ENCODE measurements at regions not wholly inside any gene's neighbourhood (a gene's known extent, or its start where the extent isn't known, plus 50 kb on each side); places are given as distances from the start of the nearest gene placed in this dataset.

- DNase-seq (ENCODE audit: low read depth in 2 of 2): no peak
These were observed 292.1 kb downstream of the BTG1 start for GRCh38 chr12:91853350-91854127.

- DNase-seq (ENCODE audit: low read depth in 2 of 2): no peak
These were observed 293.0 kb downstream of the BTG1 start for GRCh38 chr12:91852634-91853033.

- no peak for DNase-seq (ENCODE audit: low read depth in 2 of 2)
These were observed 293.7 kb downstream of the BTG1 start for GRCh38 chr12:91851741-91852477.

- no peak for DNase-seq (ENCODE audit: low read depth in 2 of 2)
These were observed 299.1 kb downstream of the BTG1 start for GRCh38 chr12:91846466-91847055.

- no peak for DNase-seq (ENCODE audit: low read depth in 2 of 2)
These were observed 300.3 kb downstream of the BTG1 start for GRCh38 chr12:91845365-91845764.

GRCh38 chr12:91841822-91842221 is 303.8 kb downstream of the BTG1 start:
- DNase-seq (ENCODE audit: low read depth in 2 of 2): no peak

- DNase-seq (ENCODE audit: low read depth in 2 of 2): no peak
These were observed 308.9 kb downstream of the BTG1 start for GRCh38 chr12:91836696-91837095.

- no peak for DNase-seq (ENCODE audit: low read depth in 2 of 2)
These were observed 309.4 kb downstream of the BTG1 start for GRCh38 chr12:91836264-91836663.

GRCh38 chr12:91835693-91836092 is 310.0 kb downstream of the BTG1 start:
- DNase-seq (ENCODE audit: low read depth in 2 of 2): no peak

GRCh38 chr12:91833780-91834359 is 311.8 kb downstream of the BTG1 start:
- no peak for DNase-seq (ENCODE audit: low read depth in 2 of 2)

GRCh38 chr12:91825999-91826398 is 319.6 kb downstream of the BTG1 start:
- DNase-seq (ENCODE audit: low read depth in 2 of 2): no peak

- no peak for DNase-seq (ENCODE audit: low read depth in 2 of 2)
These were observed 320.7 kb downstream of the BTG1 start for GRCh38 chr12:91824991-91825390.

GRCh38 chr12:91819132-91819447 is 326.6 kb downstream of the BTG1 start:
- DNase-seq (ENCODE audit: low read depth in 2 of 2): no peak

- no peak for DNase-seq (ENCODE audit: low read depth in 2 of 2)
These were observed 327.2 kb downstream of the BTG1 start for GRCh38 chr12:91818227-91819131.

GRCh38 chr12:91817517-91817916 is 328.1 kb downstream of the BTG1 start:
- DNase-seq (ENCODE audit: low read depth in 2 of 2): no peak

- peak in 1 of 2 donors; percentile 5 for DNase-seq (ENCODE audit: low read depth in 2 of 2)
These were observed 331.9 kb downstream of the BTG1 start for GRCh38 chr12:91813701-91814100.

GRCh38 chr12:91811481-91812287 is 334.0 kb downstream of the BTG1 start:
- peak; percentile 47 to 62 for DNase-seq (ENCODE audit: low read depth in 2 of 2)

- no peak for DNase-seq (ENCODE audit: low read depth in 2 of 2)
These were observed 334.9 kb downstream of the BTG1 start for GRCh38 chr12:91810531-91811451.

- DNase-seq (ENCODE audit: low read depth in 2 of 2): no peak
These were observed 335.6 kb downstream of the BTG1 start for GRCh38 chr12:91810077-91810476.

- no peak for DNase-seq (ENCODE audit: low read depth in 2 of 2)
These were observed 340.6 kb downstream of the BTG1 start for GRCh38 chr12:91805031-91805430.

Measured in stimulated activated CD8-positive, alpha-beta memory T cell treated with anti-CD3 and anti-CD28 coated beads, Interleukin-15, amount 100 ng/mL, for 4 hours (primary cell).